HCT116 (cell line): ENCODE measurements at regions not wholly inside any gene's neighbourhood (a gene's known extent, or its start where the extent isn't known, plus 50 kb on each side); places are given as distances from the start of the nearest gene placed in this dataset.
"Not testable (repeated sequence)": the region's sequence is repeated elsewhere in the genome, so short reads cannot be mapped to it uniquely, and the experiment has no call there.

Experiments used
- ATAC-seq: fragments of 200-7000 bp; cut with Tn5 transposase; 2 replicates; pipeline ENCODE4 v1.9.1; 2020; ENCODE audit warnings: mild to moderate bottlenecking, moderate library complexity
- BruUV-seq: library from RNA; stranded (reverse); fragments of 400-500 nt; replicated peaks from 2 replicates; lab custom pipeline; 2021; lab: Mats Ljungman, UMichigan
- CTCF ChIA-PET: fragments of 300-600 bp; sonication (Branson Sonifier 250); formaldehyde crosslinking; loops from one replicate; lab custom pipeline; 2021; ENCODE audit warnings: antibody characterized with exemption; lab: Charles Lee
- POLR2A ChIA-PET: fragments of 300-600, 350-600 bp; sonication (Branson Sonifier 250); formaldehyde crosslinking; loops from one replicate; lab custom pipeline; 2021; ENCODE audit warnings: antibody characterized with exemption; lab: Charles Lee
- RAD21 ChIA-PET, 2 experiments: fragments of 300-600 bp; sonication (Branson Sonifier 250); formaldehyde crosslinking; loops; one replicate each; lab custom pipeline; 2023; ENCODE audit warnings: low total read pairs in 2 of 2; ENCODE audit not compliant: uncharacterized antibody in 2 of 2, unreplicated experiment in 2 of 2, low non-redundant PET in 1 of 2; lab: Charles Lee
- DNase-seq: peaks from one replicate; pipeline ENCODE4 v3.0.0-alpha.2; 2010; ENCODE audit warnings: low read depth, low spot score
- H2AFZ ChIP-seq: fragments of 200-600 bp; shearing (Covaris generic), sonication (generic); 2 replicates; pipeline ENCODE4 v1.6.1; 2017; ENCODE audit warnings: low read depth, mixed run types, mixed read lengths, antibody characterized with exemption, low read length; ENCODE audit not compliant: poor library complexity, severe bottlenecking
- H3K27ac ChIP-seq: 2 replicates; pipeline ENCODE4 v1.5.1; 2012; ENCODE audit warnings: low read depth, low read length
- H3K27me3 ChIP-seq: fragments of 200-600 bp; sonication (generic); 2 replicates; pipeline ENCODE4 v1.6.1; 2016; ENCODE audit warnings: mixed run types, low read length, mixed read lengths; ENCODE audit not compliant: insufficient read depth
- H3K36me3 ChIP-seq, 2 experiments: fragments of 200-500 bp in 1 of 2; fragments of 200-600 bp in 1 of 2; sonication (Bioruptor generic) in 1 of 2; sonication (generic) in 1 of 2; 2 replicates each; pipeline versions ENCODE4 v1.5.1 to v1.6.1; 2014 to 2016; ENCODE audit warnings: low read length in 2 of 2, inconsistent platforms in 1 of 2, mixed read lengths in 1 of 2, mixed run types in 1 of 2; ENCODE audit not compliant: insufficient read depth in 2 of 2, control insufficient read depth in 1 of 2
- H3K4me1 ChIP-seq, 2 experiments: fragments of 200-600 bp in 1 of 2; sonication (generic) in 1 of 2; 2 replicates each; pipeline versions ENCODE4 v1.5.1 to v1.6.1; 2012 to 2017; ENCODE audit warnings: low read length in 2 of 2, inconsistent platforms in 1 of 2, mild to moderate bottlenecking in 1 of 2, mixed read lengths in 1 of 2, mixed run types in 1 of 2, moderate library complexity in 1 of 2; ENCODE audit not compliant: insufficient read depth in 2 of 2, control insufficient read depth in 1 of 2
- H3K4me2 ChIP-seq: fragments of 200-600 bp; sonication (generic); 2 replicates; pipeline ENCODE4 v1.6.1; 2017; ENCODE audit warnings: mixed run types, low read length, mixed read lengths
- H3K4me3 ChIP-seq, 2 experiments: fragments of 200-600 bp in 1 of 2; sonication (generic) in 1 of 2; replicated peaks in 1 of 2; 2 replicates each; pipeline ENCODE4 v1.5.1; 2011 to 2016; ENCODE audit warnings: low read length in 2 of 2, control low read depth in 1 of 2, low read depth in 1 of 2, mild to moderate bottlenecking in 1 of 2, mixed read lengths in 1 of 2, mixed run types in 1 of 2
- H3K79me2 ChIP-seq: fragments of 200-600 bp; sonication (generic); 2 replicates; pipeline ENCODE4 v1.6.1; 2017; ENCODE audit warnings: mild to moderate bottlenecking, mixed run types, low read length, moderate library complexity, mixed read lengths; ENCODE audit not compliant: insufficient read depth
- H3K9ac ChIP-seq: fragments of 200-600 bp; sonication (generic); 2 replicates; pipeline ENCODE4 v1.6.1; 2016; ENCODE audit warnings: low read length, mixed read lengths
- H3K9me2 ChIP-seq: fragments of 200-600 bp; sonication (generic), shearing (Covaris generic); 2 replicates; pipeline ENCODE4 v1.6.1; 2017; ENCODE audit warnings: mixed run types, mild to moderate bottlenecking, moderate library complexity; ENCODE audit not compliant: insufficient read depth
- H3K9me3 ChIP-seq, 2 experiments: fragments of 200-500 bp in 1 of 2; fragments of 200-600 bp in 1 of 2; sonication (Bioruptor generic) in 1 of 2; sonication (generic) in 1 of 2; 2 replicates each; pipeline ENCODE4 v1.6.1; 2014 to 2017; ENCODE audit warnings: low read length in 2 of 2, mixed read lengths in 2 of 2, inconsistent platforms in 1 of 2, low read depth in 1 of 2, mild to moderate bottlenecking in 1 of 2, mixed run types in 1 of 2, moderate library complexity in 1 of 2; ENCODE audit not compliant: control insufficient read depth in 1 of 2, insufficient read depth in 1 of 2
- H4K20me1 ChIP-seq: fragments of 200-600 bp; sonication (generic), shearing (Covaris generic); 2 replicates; pipeline ENCODE4 v1.6.1; 2017; ENCODE audit warnings: mixed run types, mild to moderate bottlenecking, moderate library complexity; ENCODE audit not compliant: insufficient read depth
- CBX3 ChIP-seq: IDR thresholded peaks from 2 replicates; pipeline ENCODE4 v1.6.1; 2012; ENCODE audit warnings: low read depth
- CEBPB ChIP-seq: IDR thresholded peaks from 2 replicates; pipeline ENCODE4 v1.6.1; 2012; ENCODE audit warnings: low read depth
- ELF1 ChIP-seq: IDR thresholded peaks from 2 replicates; pipeline ENCODE4 v1.6.1; 2012; ENCODE audit warnings: low read depth, borderline replicate concordance
- EZH2 ChIP-seq: fragments of 200-600 bp; sonication (generic); IDR thresholded peaks from 2 replicates; pipeline ENCODE4 v1.6.1; 2017; ENCODE audit warnings: antibody characterized with exemption, mixed run types
- FOSL1 ChIP-seq: IDR thresholded peaks from 2 replicates; pipeline ENCODE4 v1.6.1; 2012; ENCODE audit warnings: low read depth
- JUND ChIP-seq: IDR thresholded peaks from 2 replicates; pipeline ENCODE4 v1.6.1; 2012
- POLR2A ChIP-seq: IDR thresholded peaks from 2 replicates; pipeline ENCODE4 v1.7.0; 2011; ENCODE audit warnings: borderline replicate concordance; ENCODE audit not compliant: insufficient read depth, insufficient read length; ENCODE audit errors: extremely low read depth
- POLR2AphosphoS5 ChIP-seq: IDR thresholded peaks from 2 replicates; pipeline ENCODE4 v1.6.1; 2011; ENCODE audit warnings: mild to moderate bottlenecking, low read depth, low read length, moderate library complexity
- RAD21 ChIP-seq: IDR thresholded peaks from 2 replicates; pipeline ENCODE4 v1.6.1; 2012; ENCODE audit warnings: low read depth, mild to moderate bottlenecking
- SIN3A ChIP-seq: IDR thresholded peaks from 2 replicates; pipeline ENCODE4 v1.6.1; 2012; ENCODE audit warnings: low read depth
- SRF ChIP-seq: IDR thresholded peaks from 2 replicates; pipeline ENCODE4 v1.6.1; 2012; ENCODE audit warnings: low read depth
- TCF7L2 ChIP-seq: IDR thresholded peaks from 2 replicates; pipeline ENCODE4 v1.7.0; 2011; ENCODE audit warnings: borderline replicate concordance, inconsistent platforms; ENCODE audit not compliant: insufficient read depth, insufficient read length; ENCODE audit errors: extremely low read depth
- ZFX ChIP-seq: fragments of 450-650 bp; IDR thresholded peaks from 2 replicates; pipeline ENCODE4 v1.6.1; 2017
- ZNF274 ChIP-seq: fragments of 200-500 bp; sonication (Bioruptor generic); IDR thresholded peaks from 2 replicates; pipeline ENCODE4 v1.6.1; 2014; ENCODE audit warnings: mild to moderate bottlenecking, low read depth, low read length, inconsistent platforms
- intact Hi-C: fragments of 100-400 bp; cut with micrococcal nuclease; formaldehyde crosslinking; loops from 2 replicates; pipeline ENCODE4 v1.10.0; 2022
- TF ChIP-seq, protein P1 (sequence below): IDR thresholded peaks from 2 replicates; pipeline ENCODE4 v1.6.1; 2012; ENCODE audit warnings: low read depth
- TF ChIP-seq, protein P2 (sequence below): IDR thresholded peaks from 2 replicates; pipeline ENCODE4 v1.6.1; 2012
- TF ChIP-seq, protein P3 (sequence below): IDR thresholded peaks from 2 replicates; pipeline ENCODE4 v1.6.1; 2012
- TF ChIP-seq, protein P4 (sequence below), 3 experiments: fragments of 200-600 bp in 1 of 3; sonication (generic) in 1 of 3; IDR thresholded peaks in 2 of 3; conservative IDR thresholded peaks in 1 of 3; 2 replicates each; pipeline ENCODE4 v1.5.1; 2012 to 2017; ENCODE audit warnings: low read depth in 2 of 3, low read length in 2 of 3, antibody characterized with exemption in 1 of 3, borderline replicate concordance in 1 of 3, control low read depth in 1 of 3, mild to moderate bottlenecking in 1 of 3, mixed read lengths in 1 of 3, mixed run types in 1 of 3, moderate library complexity in 1 of 3; ENCODE audit not compliant: insufficient read depth in 1 of 3

DNA sequence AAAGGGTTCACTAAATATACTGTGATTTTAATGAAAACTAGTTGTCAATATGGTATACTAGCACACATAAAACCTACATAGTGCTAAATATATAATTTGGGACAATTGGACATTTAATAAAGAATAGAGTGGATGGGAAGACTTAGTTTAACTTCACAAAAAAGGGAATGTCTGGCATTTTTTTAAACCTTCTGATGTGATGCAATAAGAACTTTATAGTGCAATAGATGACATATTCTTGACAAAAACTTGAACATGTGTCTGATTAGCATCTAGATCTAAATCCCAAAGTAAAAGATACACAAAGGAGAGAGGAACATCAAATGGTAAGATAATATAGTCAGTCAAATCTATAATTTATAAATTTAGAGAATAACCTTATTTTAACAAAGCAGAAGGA, 488.3 kb upstream of the SYT1 start:
- no peak overlapping the region for H3K4me2 ChIP-seq
- DNase-seq: no peak
- no peak overlapping the region for H3K27ac ChIP-seq
- intact Hi-C loops: no loop called here
- H3K4me1 ChIP-seq: no peaks in the 10 kb centered on the region
- POLR2A ChIA-PET: no interaction called here
- CTCF ChIA-PET: no interaction called here
- TF ChIP-seq EZH2 (no peak), CBX3 (no peak), RAD21 (no peak), FOSL1 (no peak), ZFX (no peak), ELF1 (no peak), JUND (no peak), CEBPB (no peak), TCF7L2 (no peak), SRF (no peak), POLR2A (no peak), ZNF274 (no peak), POLR2AphosphoS5 (no peak), SIN3A (no peak)
- TF ChIP-seq, protein P1, sequence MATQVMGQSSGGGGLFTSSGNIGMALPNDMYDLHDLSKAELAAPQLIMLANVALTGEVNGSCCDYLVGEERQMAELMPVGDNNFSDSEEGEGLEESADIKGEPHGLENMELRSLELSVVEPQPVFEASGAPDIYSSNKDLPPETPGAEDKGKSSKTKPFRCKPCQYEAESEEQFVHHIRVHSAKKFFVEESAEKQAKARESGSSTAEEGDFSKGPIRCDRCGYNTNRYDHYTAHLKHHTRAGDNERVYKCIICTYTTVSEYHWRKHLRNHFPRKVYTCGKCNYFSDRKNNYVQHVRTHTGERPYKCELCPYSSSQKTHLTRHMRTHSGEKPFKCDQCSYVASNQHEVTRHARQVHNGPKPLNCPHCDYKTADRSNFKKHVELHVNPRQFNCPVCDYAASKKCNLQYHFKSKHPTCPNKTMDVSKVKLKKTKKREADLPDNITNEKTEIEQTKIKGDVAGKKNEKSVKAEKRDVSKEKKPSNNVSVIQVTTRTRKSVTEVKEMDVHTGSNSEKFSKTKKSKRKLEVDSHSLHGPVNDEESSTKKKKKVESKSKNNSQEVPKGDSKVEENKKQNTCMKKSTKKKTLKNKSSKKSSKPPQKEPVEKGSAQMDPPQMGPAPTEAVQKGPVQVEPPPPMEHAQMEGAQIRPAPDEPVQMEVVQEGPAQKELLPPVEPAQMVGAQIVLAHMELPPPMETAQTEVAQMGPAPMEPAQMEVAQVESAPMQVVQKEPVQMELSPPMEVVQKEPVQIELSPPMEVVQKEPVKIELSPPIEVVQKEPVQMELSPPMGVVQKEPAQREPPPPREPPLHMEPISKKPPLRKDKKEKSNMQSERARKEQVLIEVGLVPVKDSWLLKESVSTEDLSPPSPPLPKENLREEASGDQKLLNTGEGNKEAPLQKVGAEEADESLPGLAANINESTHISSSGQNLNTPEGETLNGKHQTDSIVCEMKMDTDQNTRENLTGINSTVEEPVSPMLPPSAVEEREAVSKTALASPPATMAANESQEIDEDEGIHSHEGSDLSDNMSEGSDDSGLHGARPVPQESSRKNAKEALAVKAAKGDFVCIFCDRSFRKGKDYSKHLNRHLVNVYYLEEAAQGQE: no peak
- TF ChIP-seq, protein P2, sequence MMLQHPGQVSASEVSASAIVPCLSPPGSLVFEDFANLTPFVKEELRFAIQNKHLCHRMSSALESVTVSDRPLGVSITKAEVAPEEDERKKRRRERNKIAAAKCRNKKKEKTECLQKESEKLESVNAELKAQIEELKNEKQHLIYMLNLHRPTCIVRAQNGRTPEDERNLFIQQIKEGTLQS: no peak
- TF ChIP-seq, protein P3, sequence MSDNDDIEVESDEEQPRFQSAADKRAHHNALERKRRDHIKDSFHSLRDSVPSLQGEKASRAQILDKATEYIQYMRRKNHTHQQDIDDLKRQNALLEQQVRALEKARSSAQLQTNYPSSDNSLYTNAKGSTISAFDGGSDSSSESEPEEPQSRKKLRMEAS: no peak
- TF ChIP-seq, protein P4, sequence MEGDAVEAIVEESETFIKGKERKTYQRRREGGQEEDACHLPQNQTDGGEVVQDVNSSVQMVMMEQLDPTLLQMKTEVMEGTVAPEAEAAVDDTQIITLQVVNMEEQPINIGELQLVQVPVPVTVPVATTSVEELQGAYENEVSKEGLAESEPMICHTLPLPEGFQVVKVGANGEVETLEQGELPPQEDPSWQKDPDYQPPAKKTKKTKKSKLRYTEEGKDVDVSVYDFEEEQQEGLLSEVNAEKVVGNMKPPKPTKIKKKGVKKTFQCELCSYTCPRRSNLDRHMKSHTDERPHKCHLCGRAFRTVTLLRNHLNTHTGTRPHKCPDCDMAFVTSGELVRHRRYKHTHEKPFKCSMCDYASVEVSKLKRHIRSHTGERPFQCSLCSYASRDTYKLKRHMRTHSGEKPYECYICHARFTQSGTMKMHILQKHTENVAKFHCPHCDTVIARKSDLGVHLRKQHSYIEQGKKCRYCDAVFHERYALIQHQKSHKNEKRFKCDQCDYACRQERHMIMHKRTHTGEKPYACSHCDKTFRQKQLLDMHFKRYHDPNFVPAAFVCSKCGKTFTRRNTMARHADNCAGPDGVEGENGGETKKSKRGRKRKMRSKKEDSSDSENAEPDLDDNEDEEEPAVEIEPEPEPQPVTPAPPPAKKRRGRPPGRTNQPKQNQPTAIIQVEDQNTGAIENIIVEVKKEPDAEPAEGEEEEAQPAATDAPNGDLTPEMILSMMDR (IDR thresholded peaks at IDR 0.05 in 2 of 3, conservative IDR thresholded peaks at IDR 0.05 in 1 of 3; ENCODE audit: borderline replicate concordance in 1 of 3, insufficient read depth in 1 of 3, low read depth in 2 of 3, low read length in 2 of 3): no peak
- no peaks in the 10 kb centered on the region for H3K79me2 ChIP-seq
- no peaks in the 10 kb centered on the region for H3K9me2 ChIP-seq
- ATAC-seq: no peak
- no peaks in the 10 kb centered on the region for H3K9me3 ChIP-seq
- H3K4me3 ChIP-seq: no peak overlapping the region
- H4K20me1 ChIP-seq: no peaks in the 10 kb centered on the region
- no peaks in the 10 kb centered on the region for H3K27me3 ChIP-seq
- RAD21 ChIA-PET: no interaction called here
- no TSS peak for BruUV-seq
- H3K36me3 ChIP-seq: no peaks in the 10 kb centered on the region
- H3K9ac ChIP-seq: no peak overlapping the region
- H2AFZ ChIP-seq: no peak overlapping the region

DNA sequence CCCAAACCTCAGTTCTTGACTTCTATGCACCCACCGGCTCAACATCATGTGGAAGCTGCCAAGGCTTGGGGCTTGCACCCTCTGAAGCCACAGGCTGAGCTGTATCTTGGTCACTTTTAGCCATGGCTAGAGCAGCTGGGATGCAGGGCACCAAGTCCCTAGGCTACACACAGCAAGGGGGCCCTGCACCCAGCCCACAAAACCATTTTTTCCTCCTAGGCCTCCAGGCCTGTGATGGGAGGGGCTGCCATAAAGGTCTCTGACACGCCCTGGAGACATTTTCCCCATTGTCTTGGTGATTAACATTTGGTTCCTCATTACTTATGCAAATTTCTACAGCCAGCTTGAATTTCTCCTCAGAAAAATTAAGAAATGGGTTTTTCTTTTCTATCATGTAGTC, 485.5 kb upstream of the SYT1 start:
- H3K4me2 ChIP-seq, H2AFZ ChIP-seq, H3K27me3 ChIP-seq, BruUV-seq, H3K36me3 ChIP-seq, H3K4me1 ChIP-seq, H3K9me2 ChIP-seq, CTCF ChIA-PET, POLR2A ChIA-PET, H3K9ac ChIP-seq, H3K27ac ChIP-seq, ATAC-seq, DNase-seq, intact Hi-C loops, H4K20me1 ChIP-seq, H3K4me3 ChIP-seq, H3K9me3 ChIP-seq, RAD21 ChIA-PET, H3K79me2 ChIP-seq: not testable (repeated sequence)
